HAP-1 (cell line): ENCODE measurements at regions not wholly inside any gene's neighbourhood (a gene's known extent, or its start where the extent isn't known, plus 50 kb on each side); places are given as distances from the start of the nearest gene placed in this dataset.
"Not testable (repeated sequence)": the region's sequence is repeated elsewhere in the genome, so short reads cannot be mapped to it uniquely, and the experiment has no call there.

Experiments
- DNase-seq, 2 experiments: peaks; one replicate each; pipeline ENCODE4 v3.0.0-alpha.2; 2016 to 2020; ENCODE audit warnings: low spot score in 2 of 2
- H3K27me3 ChIP-seq: fragments of 250-450 bp; sonication (Bioruptor Pico); 2 replicates; pipeline ENCODE4 v1.5.1; 2020; ENCODE audit warnings: low read depth, mild to moderate bottlenecking, moderate library complexity
- H3K36me3 ChIP-seq: fragments of 250-450 bp; sonication (Bioruptor Pico); replicated peaks from 2 replicates; pipeline ENCODE4 v1.5.1; 2020; ENCODE audit warnings: mild to moderate bottlenecking
- H3K4me1 ChIP-seq: fragments of 250-450 bp; sonication (Bioruptor Pico); 2 replicates; pipeline ENCODE4 v1.5.1; 2020; ENCODE audit warnings: mild to moderate bottlenecking
- H3K4me3 ChIP-seq: fragments of 250-450 bp; sonication (Bioruptor Pico); 2 replicates; pipeline ENCODE4 v1.5.1; 2020; ENCODE audit warnings: mild to moderate bottlenecking, moderate library complexity
- H3K9me3 ChIP-seq: fragments of 250-450 bp; sonication (Bioruptor Pico); 2 replicates; pipeline ENCODE4 v1.5.1; 2020; ENCODE audit warnings: mild to moderate bottlenecking, moderate library complexity
- in situ Hi-C: fragments of 300-500 bp; cut with MboI; formaldehyde crosslinking; loops from 3 replicates; pipeline ENCODE4 v1.14.3; 2020; ENCODE audit warnings: low sequenced_read_pairs, inconsistent platforms, mixed read lengths

GRCh38 chr6:145276756-145277155 is 458.6 kb downstream of the EPM2A start:
- Histone ChIP-seq H3K36me3 (no peaks in the 10 kb centered on the region), H3K4me3 (no peak overlapping the region), H3K27me3 (no peaks in the 10 kb centered on the region), H3K9me3 (no peaks in the 10 kb centered on the region), H3K4me1 (no peaks in the 10 kb centered on the region)
- no peak for DNase-seq
- in situ Hi-C loops = no loop called here

GRCh38 chr6:145277358-145278086 is 457.8 kb downstream of the EPM2A start:
- no peaks in the 10 kb centered on the region for H3K27me3 ChIP-seq
- no peaks in the 10 kb centered on the region for H3K4me1 ChIP-seq
- H3K36me3 ChIP-seq = no peaks in the 10 kb centered on the region
- no peak for DNase-seq
- H3K4me3 ChIP-seq = no peak overlapping the region
- in situ Hi-C loops = no loop called here
- no peaks in the 10 kb centered on the region for H3K9me3 ChIP-seq

GRCh38 chr6:145278163-145278807 is 457.0 kb downstream of the EPM2A start:
- no peaks in the 10 kb centered on the region for H3K27me3 ChIP-seq
- in situ Hi-C loops = no loop called here
- no peaks in the 10 kb centered on the region for H3K36me3 ChIP-seq
- H3K4me3 ChIP-seq = no peak overlapping the region
- H3K9me3 ChIP-seq = no peaks in the 10 kb centered on the region
- DNase-seq = no peak
- no peaks in the 10 kb centered on the region for H3K4me1 ChIP-seq

GRCh38 chr6:145279551-145279950 is 455.8 kb downstream of the EPM2A start:
- H3K36me3 ChIP-seq = no peaks in the 10 kb centered on the region

GRCh38 chr6:145279993-145280392 is 455.3 kb downstream of the EPM2A start:
- Histone ChIP-seq H3K4me1 (no peaks in the 10 kb centered on the region), H3K27me3 (no peaks in the 10 kb centered on the region), H3K36me3 (no peaks in the 10 kb centered on the region), H3K4me3 (no peak overlapping the region), H3K9me3 (no peaks in the 10 kb centered on the region)
- in situ Hi-C loops = no loop called here
- DNase-seq = no peak

More at GRCh38 chr6:145279551-145279950, 455.8 kb downstream of the EPM2A start:
- Histone ChIP-seq H3K4me3 (no peak overlapping the region), H3K4me1 (no peaks in the 10 kb centered on the region), H3K27me3 (no peaks in the 10 kb centered on the region), H3K9me3 (no peaks in the 10 kb centered on the region)
- DNase-seq = no peak
- in situ Hi-C loops = no loop called here

GRCh38 chr6:145283209-145283608 is 452.1 kb downstream of the EPM2A start:
- H3K27me3 ChIP-seq, in situ Hi-C loops: not testable (repeated sequence)

GRCh38 chr6:145283856-145284255 is 451.5 kb downstream of the EPM2A start:
- Histone ChIP-seq H3K4me1 (no peaks in the 10 kb centered on the region), H3K27me3 (no peaks in the 10 kb centered on the region), H3K4me3 (no peak overlapping the region), H3K9me3 (no peaks in the 10 kb centered on the region), H3K36me3 (no peaks in the 10 kb centered on the region)
- DNase-seq = no peak
- in situ Hi-C loops = no loop called here

More at GRCh38 chr6:145283209-145283608, 452.1 kb downstream of the EPM2A start:
- H3K4me3 ChIP-seq, H3K36me3 ChIP-seq, DNase-seq, H3K9me3 ChIP-seq, H3K4me1 ChIP-seq: not testable (repeated sequence)

GRCh38 chr6:145286916-145287315 is 448.4 kb downstream of the EPM2A start:
- in situ Hi-C loops = no loop called here
- no peaks in the 10 kb centered on the region; the same call in 1 of the 2 replicates for H3K9me3 ChIP-seq
- no peak for DNase-seq

GRCh38 chr6:145289573-145289972 is 445.7 kb downstream of the EPM2A start:
- Histone ChIP-seq H3K36me3 (no peaks in the 10 kb centered on the region), H3K9me3 (no peaks in the 10 kb centered on the region; the same call in 1 of the 2 replicates), H3K27me3 (no peaks in the 10 kb centered on the region), H3K4me3 (no peak overlapping the region), H3K4me1 (no peaks in the 10 kb centered on the region)
- no peak for DNase-seq
- in situ Hi-C loops = no loop called here

More at GRCh38 chr6:145286916-145287315, 448.4 kb downstream of the EPM2A start:
- Histone ChIP-seq H3K27me3 (no peaks in the 10 kb centered on the region), H3K36me3 (no peaks in the 10 kb centered on the region), H3K4me3 (no peak overlapping the region), H3K4me1 (no peaks in the 10 kb centered on the region)

- Histone ChIP-seq H3K4me1 (peaks cover 1% of the 10 kb centered on the region), H3K36me3 (no peaks in the 10 kb centered on the region), H3K4me3 (no peak overlapping the region), H3K9me3 (no peaks in the 10 kb centered on the region; the same call in 1 of the 2 replicates), H3K27me3 (no peaks in the 10 kb centered on the region)
- in situ Hi-C loops = no loop called here
- no peak for DNase-seq
Measured at GRCh38 chr6:145290122-145290521, 445.2 kb downstream of the EPM2A start.

- Histone ChIP-seq H3K9me3 (no peaks in the 10 kb centered on the region; the same call in 1 of the 2 replicates), H3K36me3 (no peaks in the 10 kb centered on the region), H3K4me1 (peaks cover 15% of the 10 kb centered on the region), H3K27me3 (no peaks in the 10 kb centered on the region), H3K4me3 (no peak overlapping the region)
- DNase-seq = no peak
- in situ Hi-C loops = no loop called here
Measured at GRCh38 chr6:145292066-145292465, 443.3 kb downstream of the EPM2A start.

- in situ Hi-C loops = no loop called here
- no peak for DNase-seq
- Histone ChIP-seq H3K4me3 (no peak overlapping the region), H3K27me3 (no peaks in the 10 kb centered on the region), H3K4me1 (peaks cover 15% of the 10 kb centered on the region), H3K9me3 (no peaks in the 10 kb centered on the region; the same call in 1 of the 2 replicates), H3K36me3 (no peaks in the 10 kb centered on the region)
Measured at GRCh38 chr6:145294942-145295341, 440.4 kb downstream of the EPM2A start.

- in situ Hi-C loops = no loop called here
- peak; percentile 65 to 85 for DNase-seq
- H3K9me3 ChIP-seq = no peaks in the 10 kb centered on the region
Measured at GRCh38 chr6:145295746-145296145, 439.6 kb downstream of the EPM2A start.

GRCh38 chr6:145305670-145306069 is 429.6 kb downstream of the EPM2A start:
- in situ Hi-C loops = no loop called here
- no peak overlapping the region for H3K4me3 ChIP-seq
- H3K4me1 ChIP-seq = no peaks in the 10 kb centered on the region
- no peaks in the 10 kb centered on the region for H3K36me3 ChIP-seq
- DNase-seq = no peak
- no peaks in the 10 kb centered on the region for H3K9me3 ChIP-seq
- no peaks in the 10 kb centered on the region for H3K27me3 ChIP-seq

More at GRCh38 chr6:145295746-145296145, 439.6 kb downstream of the EPM2A start:
- Histone ChIP-seq H3K36me3 (no peaks in the 10 kb centered on the region), H3K27me3 (no peaks in the 10 kb centered on the region), H3K4me3 (no peak overlapping the region), H3K4me1 (peaks cover 15% of the 10 kb centered on the region)
